HG03025 (cell line): ENCODE measurements at regions not wholly inside any gene's neighbourhood (a gene's known extent, or its start where the extent isn't known, plus 50 kb on each side); places are given as distances from the start of the nearest gene placed in this dataset.
"Not testable (repeated sequence)": the region's sequence is repeated elsewhere in the genome, so short reads cannot be mapped to it uniquely, and the experiment has no call there.

Experiments used
- ATAC-seq: cut with Tn5 transposase; IDR thresholded peaks from one replicate; pipeline ENCODE4 v1.9.1; 2021; ENCODE audit warnings: mild to moderate bottlenecking, moderate library complexity; ENCODE audit not compliant: unreplicated experiment, low FRiP score

- ATAC-seq, result not testable (repeated sequence)
These were observed 75.4 kb upstream of the LPCAT1 start for GRCh38 chr5:1598950-1599737.

DNA sequence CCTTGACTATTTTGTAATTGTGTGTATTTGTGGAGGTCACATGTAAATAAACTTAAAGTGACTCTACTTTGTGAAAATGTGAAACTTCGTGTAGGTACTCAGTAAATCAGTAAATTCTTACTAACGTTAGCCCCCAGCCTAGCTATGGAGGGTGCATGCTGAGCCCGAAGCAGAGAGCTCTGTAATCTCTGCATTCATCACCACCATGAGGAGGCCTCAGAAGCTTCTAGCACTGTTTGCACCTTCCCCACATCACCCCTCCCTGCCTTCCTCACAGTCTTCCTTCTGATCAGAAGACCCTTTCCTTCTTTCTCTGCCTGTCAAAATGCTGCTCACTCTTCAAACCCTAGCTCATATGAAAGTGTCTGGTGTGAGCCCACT lies 73.3 kb upstream of the LPCAT1 start:
- ATAC-seq, result not testable (repeated sequence)

GRCh38 chr5:1596462-1597092 lies 72.8 kb upstream of the LPCAT1 start:
- not testable (repeated sequence) for ATAC-seq

- ATAC-seq, result peak; percentile 93
These were observed 70.8 kb upstream of the LPCAT1 start for GRCh38 chr5:1594357-1595106.

DNA sequence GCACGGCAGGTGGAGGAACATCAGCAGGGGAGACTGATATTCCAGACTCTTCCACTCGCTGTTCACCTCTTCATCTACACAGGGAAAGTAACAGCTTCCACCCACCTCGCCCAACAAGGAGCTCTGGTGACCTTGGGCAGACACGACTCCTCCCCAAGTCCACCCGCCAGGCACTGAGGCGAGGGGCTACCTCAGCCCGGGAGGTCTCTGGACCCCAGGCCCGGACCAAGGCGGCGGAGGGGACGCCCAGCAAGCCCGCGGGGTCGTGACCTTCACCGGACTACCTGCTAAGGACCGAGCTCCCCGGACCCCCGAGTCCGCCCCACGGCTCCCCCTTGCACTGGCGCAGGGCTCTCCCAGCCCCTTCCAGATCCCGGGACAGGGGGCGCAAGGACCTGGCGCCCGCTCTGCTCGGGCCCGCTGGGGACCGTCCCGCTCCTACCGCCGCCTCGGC lies 70.2 kb upstream of the LPCAT1 start:
- no peak for ATAC-seq

GRCh38 chr5:1588071-1588694 lies 64.4 kb upstream of the LPCAT1 start:
- ATAC-seq, result not testable (repeated sequence)

GRCh38 chr5:1583081-1583875 lies 59.5 kb upstream of the LPCAT1 start:
- not testable (repeated sequence) for ATAC-seq

- not testable (repeated sequence) for ATAC-seq
These were observed 55.6 kb upstream of the LPCAT1 start for GRCh38 chr5:1579389-1579788.

DNA sequence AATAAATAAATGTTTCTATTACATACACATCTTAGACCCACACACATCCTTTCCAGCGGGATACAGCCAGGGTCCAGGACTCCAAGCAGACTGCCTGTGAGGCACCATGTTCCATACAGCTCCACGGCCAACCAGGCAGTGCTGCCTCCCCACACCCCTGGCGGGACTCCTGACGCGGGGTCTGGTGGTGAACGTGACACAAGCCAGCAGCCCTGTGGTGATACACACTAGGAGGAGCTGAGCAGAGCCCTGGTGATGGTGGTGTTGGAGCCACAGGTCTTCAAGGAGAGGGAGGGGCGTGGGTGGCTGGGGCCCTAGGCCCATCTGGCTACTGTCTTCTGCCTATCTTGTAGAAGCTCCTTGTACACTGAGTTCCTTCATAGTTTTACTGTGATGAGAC lies 53.1 kb upstream of the LPCAT1 start:
- not testable (repeated sequence) for ATAC-seq

- not testable (repeated sequence) for ATAC-seq
These were observed 52.4 kb upstream of the LPCAT1 start for GRCh38 chr5:1575991-1576714.

- not testable (repeated sequence) for ATAC-seq
These were observed 51.7 kb upstream of the LPCAT1 start for GRCh38 chr5:1575491-1575890.

GRCh38 chr5:1574023-1574318 lies 50.2 kb upstream of the LPCAT1 start:
- ATAC-seq, result not testable (repeated sequence)

- ATAC-seq, result not testable (repeated sequence)
These were observed 49.7 kb upstream of the LPCAT1 start for GRCh38 chr5:1573217-1574022.
